GM23338 (cell line): ENCODE measurements at regions not wholly inside any gene's neighbourhood (a gene's known extent, or its start where the extent isn't known, plus 50 kb on each side); places are given as distances from the start of the nearest gene placed in this dataset.

Experiments
- ATAC-seq: fragments of 200-7000 bp; cut with Tn5 transposase; 3 replicates; pipeline ENCODE4 v1.9.1; 2020
- DNase-seq: peaks from one replicate; pipeline ENCODE4 v3.0.0-alpha.2; 2015; ENCODE audit warnings: low spot score
- H2AFZ ChIP-seq: fragments of 200-600 bp; sonication (generic); 2 replicates; pipeline ENCODE4 v1.8.0; 2016; ENCODE audit warnings: antibody characterized with exemption, mild to moderate bottlenecking, moderate library complexity
- H3F3A ChIP-seq: fragments of 200-600 bp; sonication (generic); replicated peaks from 2 replicates; pipeline ENCODE4 v1.8.0; 2017; ENCODE audit warnings: antibody characterized with exemption, mixed run types, low read depth
- H3K27ac ChIP-seq: fragments of 200-600 bp; sonication (generic); 2 replicates; pipeline ENCODE4 v1.6.1; 2016; ENCODE audit warnings: low read depth
- H3K27me3 ChIP-seq: fragments of 200-600 bp; sonication (generic); 2 replicates; pipeline ENCODE4 v1.8.0; 2016; ENCODE audit warnings: mild to moderate bottlenecking, mixed run types, moderate library complexity; ENCODE audit not compliant: insufficient read depth
- H3K36me3 ChIP-seq: fragments of 200-600 bp; sonication (generic); 2 replicates; pipeline ENCODE4 v1.8.0; 2016; ENCODE audit warnings: mild to moderate bottlenecking; ENCODE audit not compliant: insufficient read depth
- H3K4me1 ChIP-seq: fragments of 200-600 bp; sonication (generic); 2 replicates; pipeline ENCODE4 v1.8.0; 2016; ENCODE audit warnings: mild to moderate bottlenecking, moderate library complexity; ENCODE audit not compliant: insufficient read depth
- H3K4me2 ChIP-seq: fragments of 200-600 bp; sonication (generic); 2 replicates; pipeline ENCODE4 v1.7.1; 2017; ENCODE audit warnings: mixed run types
- H3K4me3 ChIP-seq: fragments of 200-600 bp; sonication (generic); 2 replicates; pipeline ENCODE4 v1.6.1; 2016; ENCODE audit warnings: mixed run types
- H3K79me2 ChIP-seq: fragments of 200-600 bp; sonication (generic); replicated peaks from 2 replicates; pipeline ENCODE4 v1.8.0; 2017; ENCODE audit warnings: mild to moderate bottlenecking; ENCODE audit not compliant: insufficient read depth
- H3K9me2 ChIP-seq: fragments of 200-600 bp; sonication (generic); 2 replicates; pipeline ENCODE4 v1.8.0; 2017; ENCODE audit not compliant: insufficient read depth
- H4K20me1 ChIP-seq: fragments of 200-600 bp; sonication (generic); replicated peaks from 2 replicates; pipeline ENCODE4 v1.8.0; 2017; ENCODE audit warnings: mild to moderate bottlenecking; ENCODE audit not compliant: insufficient read depth
- H3K27ac Mint-ChIP-seq: 2 replicates; pipeline ENCODE4 v1.8.0; 2020; ENCODE audit warnings: inconsistent platforms, mild to moderate bottlenecking, moderate library complexity, mixed read lengths
- H3K27me3 Mint-ChIP-seq: 3 replicates; pipeline ENCODE4 v1.8.0; 2022; ENCODE audit warnings: low read depth, mild to moderate bottlenecking, moderate library complexity, mixed read lengths, inconsistent platforms; ENCODE audit not compliant: insufficient read depth, poor library complexity
- H3K36me3 Mint-ChIP-seq: 3 replicates; pipeline ENCODE4 v1.8.0; 2021; ENCODE audit warnings: low read depth, mild to moderate bottlenecking, inconsistent platforms, moderate library complexity, mixed read lengths
- H3K4me1 Mint-ChIP-seq: 3 replicates; pipeline ENCODE4 v1.8.0; 2020; ENCODE audit warnings: mild to moderate bottlenecking, inconsistent platforms, mixed read lengths
- H3K4me3 Mint-ChIP-seq: 3 replicates; pipeline ENCODE4 v1.8.0; 2021; ENCODE audit warnings: moderate library complexity, mild to moderate bottlenecking, inconsistent platforms, mixed read lengths
- H3K9me3 Mint-ChIP-seq: 3 replicates; pipeline ENCODE4 v1.8.0; 2020; ENCODE audit warnings: moderate library complexity, mild to moderate bottlenecking, inconsistent platforms, mixed read lengths
- CREB1 ChIP-seq: fragments of 250-450 bp; sonication (Bioruptor Pico); IDR thresholded peaks from 2 replicates; pipeline ENCODE4 v1.5.0; 2020; ENCODE audit warnings: low read depth, mild to moderate bottlenecking, moderate library complexity
- EZH2 ChIP-seq: fragments of 200-600 bp; sonication (generic); IDR thresholded peaks from one replicate; pipeline ENCODE4 v1.8.0; 2017; ENCODE audit warnings: antibody characterized with exemption, mild to moderate bottlenecking, low read depth; ENCODE audit not compliant: unreplicated experiment
- EZH2phosphoT487 ChIP-seq: fragments of 200-600 bp; sonication (generic); IDR thresholded peaks from one replicate; pipeline ENCODE4 v1.8.1; 2018; ENCODE audit warnings: antibody characterized with exemption; ENCODE audit not compliant: unreplicated experiment
- JUNB ChIP-seq: IDR thresholded peaks from one replicate; pipeline ENCODE4 v1.6.1; 2016; ENCODE audit warnings: antibody characterized with exemption; ENCODE audit not compliant: unreplicated experiment
- NANOG ChIP-seq: IDR thresholded peaks from 2 replicates; pipeline ENCODE4 v1.6.1; 2016; ENCODE audit warnings: antibody characterized with exemption, borderline replicate concordance
- POLR2AphosphoS5 ChIP-seq: IDR thresholded peaks from 2 replicates; pipeline ENCODE4 v1.6.1; 2016; ENCODE audit warnings: antibody characterized with exemption, low read depth
- ZNF114 ChIP-seq: fragments of 250-450 bp; sonication (Bioruptor Pico); IDR thresholded peaks from 2 replicates; pipeline ENCODE4 v1.5.0; 2020; ENCODE audit warnings: mild to moderate bottlenecking, moderate library complexity
- ZNF462 ChIP-seq: fragments of 250-450 bp; sonication (Bioruptor Pico); IDR thresholded peaks from 2 replicates; pipeline ENCODE4 v1.5.0; 2020; ENCODE audit warnings: mild to moderate bottlenecking, moderate library complexity
- TF ChIP-seq, protein P1 (sequence below): IDR thresholded peaks from one replicate; pipeline ENCODE4 v1.6.1; 2018; ENCODE audit warnings: antibody characterized with exemption; ENCODE audit not compliant: unreplicated experiment
- TF ChIP-seq, protein P2 (sequence below): IDR thresholded peaks from 2 replicates; pipeline ENCODE4 v1.6.1; 2016; ENCODE audit warnings: antibody characterized with exemption

DNA sequence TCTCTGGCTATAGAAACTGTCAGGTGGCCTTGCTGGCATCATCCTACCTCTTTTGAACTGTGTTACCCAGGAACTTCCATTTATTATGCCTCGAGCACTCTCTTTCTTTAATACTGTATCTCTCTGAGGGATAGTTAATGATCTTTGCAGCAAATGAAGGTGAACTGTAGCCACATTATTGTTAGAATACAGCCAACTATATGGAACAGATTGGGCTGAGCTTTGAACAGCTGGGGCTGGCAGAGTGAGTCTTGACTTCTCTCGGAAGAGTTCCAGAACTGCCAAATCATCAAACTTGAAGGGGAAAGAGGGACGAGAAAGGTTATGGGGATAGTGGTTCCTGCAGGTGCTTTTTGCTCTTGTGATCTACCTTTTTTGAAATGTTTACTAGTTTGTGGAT, 237.7 kb downstream of the PRL start (continued):
- TF ChIP-seq JUNB = no peak
- TF ChIP-seq NANOG = no peak
- TF ChIP-seq, protein P1, sequence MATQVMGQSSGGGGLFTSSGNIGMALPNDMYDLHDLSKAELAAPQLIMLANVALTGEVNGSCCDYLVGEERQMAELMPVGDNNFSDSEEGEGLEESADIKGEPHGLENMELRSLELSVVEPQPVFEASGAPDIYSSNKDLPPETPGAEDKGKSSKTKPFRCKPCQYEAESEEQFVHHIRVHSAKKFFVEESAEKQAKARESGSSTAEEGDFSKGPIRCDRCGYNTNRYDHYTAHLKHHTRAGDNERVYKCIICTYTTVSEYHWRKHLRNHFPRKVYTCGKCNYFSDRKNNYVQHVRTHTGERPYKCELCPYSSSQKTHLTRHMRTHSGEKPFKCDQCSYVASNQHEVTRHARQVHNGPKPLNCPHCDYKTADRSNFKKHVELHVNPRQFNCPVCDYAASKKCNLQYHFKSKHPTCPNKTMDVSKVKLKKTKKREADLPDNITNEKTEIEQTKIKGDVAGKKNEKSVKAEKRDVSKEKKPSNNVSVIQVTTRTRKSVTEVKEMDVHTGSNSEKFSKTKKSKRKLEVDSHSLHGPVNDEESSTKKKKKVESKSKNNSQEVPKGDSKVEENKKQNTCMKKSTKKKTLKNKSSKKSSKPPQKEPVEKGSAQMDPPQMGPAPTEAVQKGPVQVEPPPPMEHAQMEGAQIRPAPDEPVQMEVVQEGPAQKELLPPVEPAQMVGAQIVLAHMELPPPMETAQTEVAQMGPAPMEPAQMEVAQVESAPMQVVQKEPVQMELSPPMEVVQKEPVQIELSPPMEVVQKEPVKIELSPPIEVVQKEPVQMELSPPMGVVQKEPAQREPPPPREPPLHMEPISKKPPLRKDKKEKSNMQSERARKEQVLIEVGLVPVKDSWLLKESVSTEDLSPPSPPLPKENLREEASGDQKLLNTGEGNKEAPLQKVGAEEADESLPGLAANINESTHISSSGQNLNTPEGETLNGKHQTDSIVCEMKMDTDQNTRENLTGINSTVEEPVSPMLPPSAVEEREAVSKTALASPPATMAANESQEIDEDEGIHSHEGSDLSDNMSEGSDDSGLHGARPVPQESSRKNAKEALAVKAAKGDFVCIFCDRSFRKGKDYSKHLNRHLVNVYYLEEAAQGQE = no peak
- TF ChIP-seq ZNF114 (CRISPR knock-in tag) = no peak
- no peak for TF ChIP-seq EZH2phosphoT487

DNA sequence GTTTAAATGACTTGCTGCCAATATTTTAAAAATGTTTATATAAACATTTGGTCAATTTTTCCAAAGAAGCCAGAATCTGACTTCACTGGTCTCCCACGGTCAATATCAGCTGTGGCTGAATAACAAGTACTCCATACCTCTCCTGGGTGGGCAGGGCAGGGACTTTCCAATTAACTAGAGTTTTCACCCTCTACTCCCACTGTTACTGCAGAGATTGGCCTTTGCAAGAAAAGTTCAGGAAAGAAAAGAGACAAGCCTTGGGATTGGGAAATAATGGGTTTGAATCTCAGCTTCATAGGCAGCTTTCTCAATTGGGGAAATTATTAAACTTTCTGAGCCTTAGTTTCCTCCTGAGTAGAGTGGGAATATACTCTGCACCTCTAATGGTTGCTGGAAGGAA, 236.9 kb downstream of the PRL start:
- DNase-seq (no peak), ATAC-seq (no peak)
- H3K27me3 ChIP-seq = no peaks in the 10 kb centered on the region
- no peak overlapping the region for H3K4me3 Mint-ChIP-seq
- H3F3A ChIP-seq = no peaks in the 10 kb centered on the region
- peaks cover 6% of the 10 kb centered on the region; the same call in 2 of the 3 replicates for H3K4me1 Mint-ChIP-seq
- peaks cover 8% of the 10 kb centered on the region; the same call in 2 of the 3 replicates for H3K9me3 Mint-ChIP-seq
- peaks cover 50% of the 10 kb centered on the region for H3K36me3 Mint-ChIP-seq
- no peak overlapping the region for H3K4me2 ChIP-seq
- no peak overlapping the region for H2AFZ ChIP-seq
- H3K4me1 ChIP-seq = no peaks in the 10 kb centered on the region
- no peaks in the 10 kb centered on the region for H3K79me2 ChIP-seq
- H3K27me3 Mint-ChIP-seq = peaks cover 2% of the 10 kb centered on the region
- H3K9me2 ChIP-seq = no peaks in the 10 kb centered on the region
- H3K4me3 ChIP-seq = no peak overlapping the region
- no peaks in the 10 kb centered on the region for H4K20me1 ChIP-seq
- no peak overlapping the region for H3K27ac ChIP-seq
- TF ChIP-seq EZH2 = no peak
- TF ChIP-seq, protein P2, sequence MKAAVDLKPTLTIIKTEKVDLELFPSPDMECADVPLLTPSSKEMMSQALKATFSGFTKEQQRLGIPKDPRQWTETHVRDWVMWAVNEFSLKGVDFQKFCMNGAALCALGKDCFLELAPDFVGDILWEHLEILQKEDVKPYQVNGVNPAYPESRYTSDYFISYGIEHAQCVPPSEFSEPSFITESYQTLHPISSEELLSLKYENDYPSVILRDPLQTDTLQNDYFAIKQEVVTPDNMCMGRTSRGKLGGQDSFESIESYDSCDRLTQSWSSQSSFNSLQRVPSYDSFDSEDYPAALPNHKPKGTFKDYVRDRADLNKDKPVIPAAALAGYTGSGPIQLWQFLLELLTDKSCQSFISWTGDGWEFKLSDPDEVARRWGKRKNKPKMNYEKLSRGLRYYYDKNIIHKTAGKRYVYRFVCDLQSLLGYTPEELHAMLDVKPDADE = no peak
- TF ChIP-seq ZNF462 (CRISPR knock-in tag) = no peak
- no peak for TF ChIP-seq POLR2AphosphoS5
- no peak for TF ChIP-seq NANOG
- TF ChIP-seq EZH2phosphoT487 = no peak
- no peak for TF ChIP-seq CREB1 (CRISPR knock-in tag)
- no peak for TF ChIP-seq JUNB
- H3K27ac Mint-ChIP-seq = no peak overlapping the region
- H3K36me3 ChIP-seq = no peaks in the 10 kb centered on the region; the same call in 1 of the 2 replicates
